NCI-H2107 treated with DMSO at 0.1 percent for 48 hours (cell line): ENCODE measurements at regions not wholly inside any gene's neighbourhood (a gene's known extent, or its start where the extent isn't known, plus 50 kb on each side); places are given as distances from the start of the nearest gene placed in this dataset.

Experiments used
- DNase-seq: peaks from one replicate; lab custom pipeline; 2025; ENCODE audit not compliant: unreplicated experiment; lab: John Stamatoyannopoulos, UW

DNA sequence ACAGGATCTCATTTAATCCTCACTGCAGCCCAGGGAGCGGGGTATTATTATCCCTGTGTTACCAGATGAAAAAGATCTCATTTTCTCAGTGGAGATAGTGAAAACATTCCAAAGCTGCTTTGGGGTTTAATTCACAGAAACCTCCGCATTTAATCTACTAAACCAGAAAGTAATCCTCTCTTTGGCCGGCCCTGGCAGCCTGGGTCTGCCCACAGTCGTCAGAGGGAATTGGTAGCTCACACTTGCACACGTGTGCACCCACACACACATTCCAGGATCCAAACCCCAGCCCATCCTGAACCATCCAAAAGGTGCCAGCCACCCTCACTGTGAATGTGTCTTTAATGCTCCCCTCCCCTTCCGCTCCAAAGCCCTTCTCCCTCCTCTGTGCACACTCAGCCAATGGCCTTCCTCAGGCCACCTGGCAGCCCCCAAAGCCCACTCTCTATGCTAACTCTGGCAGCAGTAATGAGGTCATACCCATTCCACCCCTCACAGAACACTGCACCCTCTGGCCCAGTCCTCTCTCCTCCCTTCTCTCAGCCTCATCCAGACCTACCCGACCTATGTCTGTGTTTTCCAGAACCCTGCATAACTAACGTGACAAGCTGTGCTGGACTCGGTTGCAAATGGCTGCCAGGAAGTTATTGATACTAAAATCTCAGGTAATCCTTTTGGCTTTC lies 466.2 kb downstream of the SOX6 start:
- no peak for DNase-seq

DNA sequence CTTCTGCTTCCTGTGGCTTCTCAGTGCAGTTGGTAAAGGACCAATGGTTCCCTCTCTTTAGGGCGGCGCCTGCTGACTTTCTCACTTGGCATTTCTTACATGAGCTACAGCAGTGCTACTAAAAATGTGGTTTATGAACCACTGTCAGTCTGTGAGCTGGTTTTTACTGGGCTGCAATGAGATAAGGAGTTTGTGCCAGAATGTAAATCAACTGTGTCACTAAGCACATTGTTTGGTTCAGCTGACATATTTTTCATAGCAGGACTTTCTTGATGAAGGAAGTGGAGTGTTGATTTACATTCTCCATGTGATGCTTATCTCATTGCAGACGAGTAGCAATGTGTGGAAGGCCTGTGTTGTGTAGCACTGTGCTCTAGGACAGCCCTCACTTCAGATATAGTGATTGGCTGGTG lies 463.3 kb downstream of the SOX6 start:
- DNase-seq, result peak; percentile 13

- DNase-seq, result no peak
Measured at GRCh38 chr11:15896026-15896425, 460.3 kb downstream of the SOX6 start.

GRCh38 chr11:15896530-15896929 lies 459.8 kb downstream of the SOX6 start:
- no peak for DNase-seq

- DNase-seq, result no peak
Measured at GRCh38 chr11:15897211-15897960, 459.0 kb downstream of the SOX6 start.

GRCh38 chr11:15901054-15901453 lies 455.3 kb downstream of the SOX6 start:
- no peak for DNase-seq

GRCh38 chr11:15901790-15902189 lies 454.6 kb downstream of the SOX6 start:
- DNase-seq, result no peak

DNA sequence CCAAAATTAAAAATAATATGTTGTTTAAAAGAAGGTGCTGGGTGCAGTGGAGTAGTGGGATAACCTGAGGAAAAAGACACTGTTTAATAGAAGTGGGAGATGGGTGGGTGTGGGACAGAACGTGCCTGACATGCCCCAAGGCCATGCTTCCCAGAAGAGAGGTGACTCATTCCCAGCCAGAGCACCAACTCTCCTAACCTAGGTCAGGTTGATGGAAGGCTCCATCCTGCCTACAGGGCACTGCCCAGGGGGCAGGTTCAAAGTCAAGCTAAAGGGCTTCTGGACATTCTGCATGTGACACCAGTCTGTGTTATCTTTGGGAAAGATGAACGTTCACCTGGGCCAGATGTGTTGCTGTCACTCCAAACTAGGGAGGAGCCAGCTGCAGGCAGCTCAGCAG lies 453.1 kb downstream of the SOX6 start:
- no peak for DNase-seq

GRCh38 chr11:15905366-15906104 lies 450.8 kb downstream of the SOX6 start:
- DNase-seq, result no peak

- no peak for DNase-seq
Measured at GRCh38 chr11:15906481-15907035, 449.8 kb downstream of the SOX6 start.

DNA sequence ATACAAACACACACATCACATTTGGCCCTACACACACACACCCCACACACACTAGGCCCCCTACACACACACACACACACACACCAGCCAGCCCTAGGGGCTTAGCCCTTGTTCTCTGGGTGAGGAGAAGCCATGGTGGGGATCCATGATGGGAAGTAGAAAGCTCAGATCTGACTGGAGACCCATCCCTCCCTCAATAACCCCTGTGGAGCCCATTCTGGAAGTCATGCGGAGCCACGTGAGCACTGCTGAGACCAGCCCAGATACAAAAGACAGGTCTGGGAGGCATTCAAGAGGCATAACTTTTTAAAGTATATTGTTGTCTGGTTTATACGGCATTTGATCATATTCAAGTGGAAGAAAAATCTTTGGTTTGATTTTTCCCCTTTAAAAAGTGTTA lies 448.5 kb downstream of the SOX6 start:
- no peak for DNase-seq

DNA sequence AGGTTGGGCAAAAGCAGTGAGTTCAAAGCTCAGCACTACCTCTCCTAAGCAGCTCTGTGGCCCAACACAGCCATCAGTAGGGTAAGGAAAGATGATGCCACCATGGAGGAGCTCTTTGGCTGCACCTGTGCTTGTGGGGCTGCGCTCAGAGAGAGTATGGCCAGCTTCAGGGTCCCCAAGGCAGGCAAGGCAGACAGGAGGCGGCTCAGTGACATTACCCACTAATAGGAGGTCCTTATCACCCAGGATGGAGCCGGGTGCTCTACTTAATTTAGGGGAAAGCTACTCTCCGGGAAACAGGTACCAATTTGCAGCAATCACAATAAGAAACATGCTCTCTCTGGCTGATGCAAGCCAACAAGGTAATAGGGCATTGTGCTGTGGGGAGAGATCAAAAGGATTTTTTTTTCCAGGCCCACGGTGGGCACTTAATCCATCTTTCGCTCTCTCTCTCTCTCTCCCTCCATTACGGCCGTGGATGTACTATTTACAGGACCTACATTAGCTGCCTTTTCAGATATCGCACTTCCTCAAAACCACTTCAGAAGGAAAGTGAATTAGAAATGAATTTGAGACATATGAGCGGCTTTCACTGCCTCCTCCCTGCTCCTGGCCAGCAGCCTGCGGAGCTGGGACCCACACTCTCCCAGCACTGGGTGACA lies 446.3 kb downstream of the SOX6 start:
- DNase-seq, result no peak

DNA sequence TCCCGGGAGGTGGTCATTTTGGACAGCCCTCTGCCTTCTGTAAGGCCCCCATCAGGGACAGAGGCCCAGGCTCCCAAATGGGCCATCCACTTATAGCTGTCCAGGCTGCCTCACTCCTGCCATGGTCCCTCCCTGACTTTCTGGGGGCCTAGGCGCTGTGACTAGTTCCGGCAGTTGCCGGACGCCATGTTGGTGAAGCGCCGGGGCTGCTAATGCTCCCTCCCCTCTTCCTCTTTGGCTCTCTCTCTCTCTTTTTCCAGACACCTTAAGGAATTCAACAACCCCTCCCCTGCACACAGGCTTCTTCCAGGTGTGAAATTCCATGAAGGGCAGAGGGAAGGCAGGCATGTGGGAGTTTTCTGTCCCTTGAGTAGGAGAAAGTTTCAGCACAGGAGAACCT lies 445.6 kb downstream of the SOX6 start:
- DNase-seq, result no peak

GRCh38 chr11:15911377-15912044 lies 444.8 kb downstream of the SOX6 start:
- DNase-seq, result no peak

- no peak for DNase-seq
Measured at GRCh38 chr11:15912291-15912690, 444.1 kb downstream of the SOX6 start.

DNA sequence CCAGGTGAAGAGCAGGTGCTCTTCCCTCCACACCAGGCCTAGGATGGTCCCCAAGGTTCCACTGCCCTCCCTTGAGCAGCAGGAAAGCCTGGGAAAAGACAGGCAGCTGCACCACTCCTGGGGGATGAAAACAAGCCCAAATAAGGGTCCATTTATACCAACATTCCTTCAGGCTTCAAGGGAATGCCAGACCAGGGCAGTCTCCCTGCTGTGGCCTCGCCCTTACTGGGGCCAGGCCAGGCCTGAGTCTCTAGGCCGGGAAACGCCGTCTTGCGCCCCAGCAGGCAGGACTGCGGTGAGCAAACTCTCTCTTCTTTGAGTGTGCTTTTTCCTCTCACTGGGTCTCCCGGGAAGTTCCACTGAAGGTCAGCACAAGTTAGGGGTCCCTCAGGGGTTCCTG lies 443.5 kb downstream of the SOX6 start:
- no peak for DNase-seq

GRCh38 chr11:15913261-15913660 lies 443.1 kb downstream of the SOX6 start:
- DNase-seq, result no peak
